Karpas-422 (cell line): ENCODE measurements at regions not wholly inside any gene's neighbourhood (a gene's known extent, or its start where the extent isn't known, plus 50 kb on each side); places are given as distances from the start of the nearest gene placed in this dataset.

ENCODE experiments used
- DNase-seq: peaks from one replicate; pipeline ENCODE4 v3.0.0-alpha.2; 2015
- H2AFZ ChIP-seq: fragments of 200-600 bp; sonication (generic); 2 replicates; pipeline ENCODE4 v1.6.1; 2014; ENCODE audit warnings: antibody characterized with exemption, low read length, mixed read lengths
- H3K27ac ChIP-seq: fragments of 200-600 bp; sonication (generic); 2 replicates; pipeline ENCODE4 v1.5.1; 2014; ENCODE audit warnings: mild to moderate bottlenecking, low read length, moderate library complexity
- H3K27me3 ChIP-seq: fragments of 200-600 bp; sonication (generic); 2 replicates; pipeline ENCODE4 v1.6.1; 2014; ENCODE audit warnings: low read length, mixed read lengths
- H3K36me3 ChIP-seq: fragments of 200-600 bp; sonication (generic); 2 replicates; pipeline ENCODE4 v1.6.1; 2014; ENCODE audit warnings: low read length, mixed read lengths; ENCODE audit not compliant: insufficient read depth
- H3K4me1 ChIP-seq: fragments of 200-600 bp; sonication (generic); 2 replicates; pipeline ENCODE4 v1.6.1; 2014; ENCODE audit warnings: mild to moderate bottlenecking, low read length, mixed read lengths
- H3K4me2 ChIP-seq: fragments of 200-600 bp; sonication (generic); 2 replicates; pipeline ENCODE4 v1.6.1; 2014; ENCODE audit warnings: low read length, low read depth, mild to moderate bottlenecking; ENCODE audit not compliant: poor library complexity, severe bottlenecking
- H3K4me3 ChIP-seq: fragments of 200-600 bp; sonication (generic); 2 replicates; pipeline ENCODE4 v1.5.1; 2014; ENCODE audit warnings: mild to moderate bottlenecking, antibody characterized with exemption, low read length, mixed read lengths
- H3K79me2 ChIP-seq: fragments of 200-600 bp; sonication (generic); 2 replicates; pipeline ENCODE4 v1.6.1; 2014; ENCODE audit warnings: mild to moderate bottlenecking, low read length, mixed read lengths
- H3K9ac ChIP-seq: fragments of 200-600 bp; sonication (generic); 2 replicates; pipeline ENCODE4 v1.6.0; 2014; ENCODE audit warnings: low read length
- H3K9me2 ChIP-seq: fragments of 200-600 bp; sonication (generic), shearing (Covaris generic); replicated peaks from 2 replicates; pipeline ENCODE4 v1.6.0; 2014; ENCODE audit warnings: mild to moderate bottlenecking, low read length, moderate library complexity; ENCODE audit not compliant: insufficient read depth
- H3K9me3 ChIP-seq: fragments of 300-700, 200-600 bp; sonication (generic); 2 replicates; pipeline ENCODE4 v1.6.1; 2014; ENCODE audit warnings: low read length, mixed read lengths
- H4K20me1 ChIP-seq: fragments of 200-600 bp; sonication (generic); 2 replicates; pipeline ENCODE4 v1.6.1; 2014; ENCODE audit warnings: mild to moderate bottlenecking, antibody characterized with exemption, low read length, low read depth; ENCODE audit not compliant: insufficient read depth

- Histone ChIP-seq H3K4me3 (no peak overlapping the region), H4K20me1 (no peaks in the 10 kb centered on the region), H3K36me3 (no peaks in the 10 kb centered on the region), H3K4me1 (no peaks in the 10 kb centered on the region), H3K9ac (no peak overlapping the region), H3K27me3 (no peaks in the 10 kb centered on the region), H2AFZ (no peak overlapping the region), H3K9me3 (peaks cover 7% of the 10 kb centered on the region), H3K27ac (no peak overlapping the region), H3K9me2 (no peaks in the 10 kb centered on the region), H3K79me2 (no peaks in the 10 kb centered on the region), H3K4me2 (no peak overlapping the region)
- DNase-seq, result no peak
Measured at GRCh38 chr1:38277646-38278045, 231.1 kb upstream of the POU3F1 start.

- Histone ChIP-seq H3K36me3 (no peaks in the 10 kb centered on the region), H3K4me1 (no peaks in the 10 kb centered on the region), H3K4me3 (no peak overlapping the region), H3K27ac (no peak overlapping the region), H3K9me2 (no peaks in the 10 kb centered on the region), H4K20me1 (no peaks in the 10 kb centered on the region), H3K79me2 (no peaks in the 10 kb centered on the region), H3K9me3 (peaks cover 7% of the 10 kb centered on the region), H3K4me2 (no peak overlapping the region), H3K9ac (no peak overlapping the region), H3K27me3 (no peaks in the 10 kb centered on the region), H2AFZ (no peak overlapping the region)
- no peak for DNase-seq
Measured at GRCh38 chr1:38275960-38276359, 229.4 kb upstream of the POU3F1 start.

- Histone ChIP-seq H3K9me2 (no peaks in the 10 kb centered on the region), H3K27me3 (no peaks in the 10 kb centered on the region), H2AFZ (no peak overlapping the region), H3K9me3 (peaks cover 7% of the 10 kb centered on the region), H3K27ac (no peak overlapping the region), H3K36me3 (no peaks in the 10 kb centered on the region), H4K20me1 (no peaks in the 10 kb centered on the region), H3K4me1 (no peaks in the 10 kb centered on the region), H3K79me2 (no peaks in the 10 kb centered on the region), H3K4me2 (no peak overlapping the region), H3K4me3 (no peak overlapping the region), H3K9ac (no peak overlapping the region)
- DNase-seq, result no peak
Measured at GRCh38 chr1:38274974-38275373, 228.4 kb upstream of the POU3F1 start.

- Histone ChIP-seq H3K9me3 (no peaks in the 10 kb centered on the region), H4K20me1 (no peaks in the 10 kb centered on the region), H2AFZ (no peak overlapping the region), H3K27ac (no peak overlapping the region), H3K4me1 (no peaks in the 10 kb centered on the region), H3K79me2 (no peaks in the 10 kb centered on the region), H3K4me2 (no peak overlapping the region), H3K36me3 (no peaks in the 10 kb centered on the region), H3K27me3 (no peaks in the 10 kb centered on the region), H3K9me2 (no peaks in the 10 kb centered on the region), H3K9ac (no peak overlapping the region), H3K4me3 (no peak overlapping the region)
- no peak for DNase-seq
Measured at GRCh38 chr1:38273196-38273804, 226.7 kb upstream of the POU3F1 start.

- Histone ChIP-seq H3K79me2 (no peaks in the 10 kb centered on the region), H2AFZ (no peak overlapping the region), H3K36me3 (no peaks in the 10 kb centered on the region), H3K27ac (no peak overlapping the region), H3K4me3 (no peak overlapping the region), H4K20me1 (no peaks in the 10 kb centered on the region), H3K9ac (no peak overlapping the region), H3K4me2 (no peak overlapping the region), H3K9me3 (no peaks in the 10 kb centered on the region), H3K27me3 (no peaks in the 10 kb centered on the region), H3K9me2 (no peaks in the 10 kb centered on the region), H3K4me1 (no peaks in the 10 kb centered on the region)
- DNase-seq, result no peak
Measured at GRCh38 chr1:38272515-38272914, 225.9 kb upstream of the POU3F1 start.

- Histone ChIP-seq H3K79me2 (no peaks in the 10 kb centered on the region), H3K27ac (no peak overlapping the region), H3K36me3 (no peaks in the 10 kb centered on the region), H3K4me3 (no peak overlapping the region), H3K9me3 (no peaks in the 10 kb centered on the region), H3K9me2 (no peaks in the 10 kb centered on the region), H4K20me1 (no peaks in the 10 kb centered on the region), H3K4me2 (no peak overlapping the region), H2AFZ (no peak overlapping the region), H3K4me1 (no peaks in the 10 kb centered on the region), H3K9ac (no peak overlapping the region), H3K27me3 (no peaks in the 10 kb centered on the region)
- no peak for DNase-seq
Measured at GRCh38 chr1:38270849-38271633, 224.4 kb upstream of the POU3F1 start.

- no peak overlapping the region for H2AFZ ChIP-seq
- H3K27ac ChIP-seq, result no peak overlapping the region
- no peaks in the 10 kb centered on the region for H3K4me1 ChIP-seq
- H3K27me3 ChIP-seq, result no peaks in the 10 kb centered on the region
- no peaks in the 10 kb centered on the region for H3K9me3 ChIP-seq
- no peaks in the 10 kb centered on the region for H3K79me2 ChIP-seq
- no peak overlapping the region for H3K4me2 ChIP-seq
- no peaks in the 10 kb centered on the region for H3K9me2 ChIP-seq
- H3K9ac ChIP-seq, result no peak overlapping the region
- H3K36me3 ChIP-seq, result no peaks in the 10 kb centered on the region
- no peaks in the 10 kb centered on the region for H4K20me1 ChIP-seq
- no peak overlapping the region for H3K4me3 ChIP-seq
- no peak for DNase-seq
Measured at GRCh38 chr1:38269923-38270848, 223.6 kb upstream of the POU3F1 start.

GRCh38 chr1:38268226-38268625, 221.6 kb upstream of the POU3F1 start:
- H3K79me2 ChIP-seq, result no peaks in the 10 kb centered on the region
- no peaks in the 10 kb centered on the region for H3K9me2 ChIP-seq
- no peak overlapping the region for H2AFZ ChIP-seq
- no peak for DNase-seq
- no peaks in the 10 kb centered on the region for H4K20me1 ChIP-seq
- H3K36me3 ChIP-seq, result no peaks in the 10 kb centered on the region
- no peaks in the 10 kb centered on the region for H3K27me3 ChIP-seq
- H3K4me2 ChIP-seq, result no peak overlapping the region
- H3K9ac ChIP-seq, result no peak overlapping the region
- no peaks in the 10 kb centered on the region for H3K9me3 ChIP-seq
- H3K27ac ChIP-seq, result no peak overlapping the region
- H3K4me3 ChIP-seq, result no peak overlapping the region
- H3K4me1 ChIP-seq, result no peaks in the 10 kb centered on the region
